IMR-90 (cell line): ENCODE measurements at regions not wholly inside any gene's neighbourhood (a gene's known extent, or its start where the extent isn't known, plus 50 kb on each side); places are given as distances from the start of the nearest gene placed in this dataset.

Experiments
- BHLHE40 ChIP-seq: fragments of 150-350 bp; IDR thresholded peaks from 2 replicates; pipeline ENCODE4 v1.6.1; 2016; ENCODE audit warnings: mild to moderate bottlenecking, low read depth, low read length
- CEBPB ChIP-seq: IDR thresholded peaks from 2 replicates; pipeline ENCODE4 v1.6.1; 2012; ENCODE audit warnings: low read depth, low read length, improper control_type of control experiment
- CHD1 ChIP-seq: IDR thresholded peaks from 2 replicates; pipeline ENCODE4 v1.6.1; 2012; ENCODE audit warnings: low read depth, low read length, improper control_type of control experiment
- CTCF ChIP-seq: conservative IDR thresholded peaks from 2 replicates; pipeline ENCODE4 v1.5.1; 2012; ENCODE audit warnings: mild to moderate bottlenecking, low read depth, low read length, improper control_type of control experiment
- FOS ChIP-seq: fragments of 150-350 bp; IDR thresholded peaks from 2 replicates; pipeline ENCODE4 v1.6.1; 2016; ENCODE audit warnings: low read depth, low read length
- MAFK ChIP-seq: IDR thresholded peaks from 2 replicates; pipeline ENCODE4 v1.6.1; 2012; ENCODE audit warnings: low read depth, low read length, improper control_type of control experiment
- NFE2L2 ChIP-seq: fragments of 150-350 bp; IDR thresholded peaks from 2 replicates; pipeline ENCODE4 v1.6.1; 2016; ENCODE audit warnings: low read depth, mild to moderate bottlenecking, low read length
- POLR2A ChIP-seq: IDR thresholded peaks from 2 replicates; pipeline ENCODE4 v1.6.1; 2012; ENCODE audit warnings: mild to moderate bottlenecking, low read depth, low read length
- RAD21 ChIP-seq: IDR thresholded peaks from 2 replicates; pipeline ENCODE4 v1.6.1; 2012; ENCODE audit warnings: low read length, improper control_type of control experiment
- RCOR1 ChIP-seq: IDR thresholded peaks from 2 replicates; pipeline ENCODE4 v1.6.1; 2012; ENCODE audit warnings: mild to moderate bottlenecking, low read length, improper control_type of control experiment; ENCODE audit not compliant: insufficient replicate concordance
- TF ChIP-seq, protein P1 (sequence below): fragments of 150-350 bp; IDR thresholded peaks from 2 replicates; pipeline ENCODE4 v1.6.1; 2017; ENCODE audit warnings: mild to moderate bottlenecking, antibody characterized with exemption, low read length, low read depth

DNA sequence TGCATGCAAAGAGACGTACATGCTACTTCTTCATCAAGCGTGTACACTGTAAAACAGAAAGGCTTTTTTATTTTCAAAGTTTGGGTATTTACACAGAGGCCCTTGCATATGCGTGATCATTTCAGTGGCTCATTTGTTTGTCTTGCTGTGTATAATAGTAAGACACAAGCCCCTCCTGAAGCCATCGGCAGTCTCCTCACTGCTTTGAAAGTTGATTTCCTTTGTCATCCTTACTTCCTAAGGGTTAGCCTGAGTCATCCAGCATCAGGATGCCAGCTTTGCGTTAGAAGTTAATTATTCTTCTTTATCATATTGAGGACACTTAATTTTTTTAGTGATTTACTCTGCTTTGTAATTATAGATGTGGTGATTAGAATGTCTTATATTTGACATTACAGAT lies 72.5 kb upstream of the CTBP2 start:
- TF ChIP-seq POLR2A = no peak
- TF ChIP-seq CTCF = no peak
- no peak for TF ChIP-seq RAD21
- TF ChIP-seq FOS = no peak
- TF ChIP-seq NFE2L2 = no peak
- no peak for TF ChIP-seq MAFK
- no peak for TF ChIP-seq RCOR1
- TF ChIP-seq, protein P1, sequence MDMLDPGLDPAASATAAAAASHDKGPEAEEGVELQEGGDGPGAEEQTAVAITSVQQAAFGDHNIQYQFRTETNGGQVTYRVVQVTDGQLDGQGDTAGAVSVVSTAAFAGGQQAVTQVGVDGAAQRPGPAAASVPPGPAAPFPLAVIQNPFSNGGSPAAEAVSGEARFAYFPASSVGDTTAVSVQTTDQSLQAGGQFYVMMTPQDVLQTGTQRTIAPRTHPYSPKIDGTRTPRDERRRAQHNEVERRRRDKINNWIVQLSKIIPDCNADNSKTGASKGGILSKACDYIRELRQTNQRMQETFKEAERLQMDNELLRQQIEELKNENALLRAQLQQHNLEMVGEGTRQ = no peak
- no peak for TF ChIP-seq BHLHE40
- no peak for TF ChIP-seq CHD1
- no peak for TF ChIP-seq CEBPB
